Keratinocyte (primary cell): ENCODE measurements at regions not wholly inside any gene's neighbourhood (a gene's known extent, or its start where the extent isn't known, plus 50 kb on each side); places are given as distances from the start of the nearest gene placed in this dataset.

ENCODE experiments used
- DNase-seq: peaks from one replicate; pipeline ENCODE4 v3.0.0-alpha.2; 2011; ENCODE audit warnings: low read depth, missing footprints, low spot score
- FAIRE-seq: peaks from 2 replicates; lab custom pipeline; 2011; peaks lifted over from hg19 to GRCh38; lab: Jason Lieb, UNC
- H2AFZ ChIP-seq: 2 replicates; pipeline ENCODE4 v1.6.0; 2012; ENCODE audit warnings: low read length, control low read depth, inconsistent platforms; ENCODE audit not compliant: control insufficient read depth
- H3K27ac ChIP-seq: 2 replicates; pipeline ENCODE4 v1.5.1; 2011; ENCODE audit warnings: low read length; ENCODE audit not compliant: control insufficient read depth, insufficient read depth
- H3K27me3 ChIP-seq: 3 replicates; pipeline ENCODE4 v1.6.0; 2011; ENCODE audit warnings: low read length; ENCODE audit not compliant: control insufficient read depth, insufficient read depth; ENCODE audit errors: extremely low read depth
- H3K36me3 ChIP-seq, 2 experiments: 2 replicates in 1 of 2; 3 replicates in 1 of 2; pipeline ENCODE4 v1.5.1; 2011; ENCODE audit warnings: low read length in 2 of 2, mild to moderate bottlenecking in 1 of 2; ENCODE audit not compliant: control insufficient read depth in 2 of 2, insufficient read depth in 2 of 2; ENCODE audit errors: extremely low read depth in 1 of 2
- H3K4me1 ChIP-seq: 3 replicates; pipeline ENCODE4 v1.5.1; 2011; ENCODE audit warnings: low read length; ENCODE audit not compliant: control insufficient read depth, insufficient read depth; ENCODE audit errors: extremely low read depth
- H3K4me2 ChIP-seq: 3 replicates; pipeline ENCODE4 v1.6.0; 2011; ENCODE audit warnings: low read depth, low read length; ENCODE audit not compliant: control insufficient read depth, insufficient read depth; ENCODE audit errors: extremely low read depth
- H3K4me3 ChIP-seq, 3 experiments: fragments of 200-600 bp in 1 of 3; sonication (generic) in 1 of 3; 2 replicates in 2 of 3; 3 replicates in 1 of 3; pipeline ENCODE4 v1.5.1; 2011 to 2016; ENCODE audit warnings: low read length in 3 of 3, mild to moderate bottlenecking in 3 of 3, control low read depth in 2 of 3, inconsistent platforms in 1 of 3, low read depth in 1 of 3, mixed read lengths in 1 of 3, mixed run types in 1 of 3, moderate library complexity in 1 of 3; ENCODE audit not compliant: control insufficient read depth in 2 of 3, insufficient read depth in 2 of 3; ENCODE audit errors: extremely low read depth in 1 of 3
- H3K79me2 ChIP-seq: 2 replicates; pipeline ENCODE4 v1.6.0; 2012; ENCODE audit warnings: low read length; ENCODE audit not compliant: control insufficient read depth, insufficient read depth
- H3K9ac ChIP-seq: 3 replicates; pipeline ENCODE4 v1.6.0; 2011; ENCODE audit warnings: low read length; ENCODE audit not compliant: control insufficient read depth, insufficient read depth; ENCODE audit errors: extremely low read depth
- H3K9me1 ChIP-seq: 3 replicates; pipeline ENCODE4 v1.6.0; 2011; ENCODE audit warnings: low read length; ENCODE audit not compliant: control insufficient read depth, insufficient read depth; ENCODE audit errors: extremely low read depth
- H3K9me3 ChIP-seq: 2 replicates; pipeline ENCODE4 v1.5.1; 2012; ENCODE audit warnings: low read depth, low read length; ENCODE audit not compliant: control insufficient read depth
- H4K20me1 ChIP-seq: 3 replicates; pipeline ENCODE4 v1.6.0; 2011; ENCODE audit warnings: low read length; ENCODE audit not compliant: control insufficient read depth, insufficient read depth; ENCODE audit errors: extremely low read depth
- CTCF ChIP-seq, 3 experiments: IDR thresholded peaks in 1 of 3; conservative IDR thresholded peaks in 1 of 3; optimal IDR thresholded peaks in 1 of 3; 2 replicates in 2 of 3; 3 replicates in 1 of 3; pipeline versions ENCODE3 to v1.5.1; 2011; ENCODE audit warnings: low read length in 3 of 3, mild to moderate bottlenecking in 3 of 3, moderate library complexity in 2 of 3, control low read depth in 1 of 3, inconsistent platforms in 1 of 3; ENCODE audit not compliant: insufficient read depth in 2 of 3; ENCODE audit errors: extremely low read depth in 1 of 3
- EZH2 ChIP-seq: IDR thresholded peaks from one replicate; pipeline ENCODE4 v1.6.1; 2012; ENCODE audit warnings: inconsistent platforms, mild to moderate bottlenecking, low read length, moderate library complexity
- dilution Hi-C: fragments of 300-500 bp; cut with MboI; formaldehyde crosslinking; loops from one replicate; pipeline ENCODE4 v1.7.0; 2020; ENCODE audit warnings: low sequenced_read_pairs; ENCODE audit not compliant: extremely low pct_ligation_motif_present

GRCh38 chr10:78249690-78250089, 216.0 kb downstream of the RPS24 start:
- Histone ChIP-seq H3K4me3 (no peak overlapping the region), H3K9me3 (no peaks in the 10 kb centered on the region), H3K4me1 (no peaks in the 10 kb centered on the region), H3K27ac (no peak overlapping the region), H3K27me3 (no peaks in the 10 kb centered on the region), H4K20me1 (no peaks in the 10 kb centered on the region), H3K4me2 (no peak overlapping the region), H3K79me2 (no peaks in the 10 kb centered on the region), H2AFZ (no peak overlapping the region), H3K36me3 (no peaks in the 10 kb centered on the region), H3K9ac (no peak overlapping the region), H3K9me1 (no peaks in the 10 kb centered on the region)
- DNase-seq, result no peak
- FAIRE-seq, result no peak
- dilution Hi-C loops, result no loop called here
- no peak for TF ChIP-seq CTCF (optimal IDR thresholded peaks at IDR 0.05 in 1 of 3, IDR thresholded peaks at IDR 0.05 in 1 of 3, conservative IDR thresholded peaks at IDR 0.05 in 1 of 3; ENCODE audit: extremely low read depth in 1 of 3, insufficient read depth in 2 of 3, low read length in 3 of 3)
- TF ChIP-seq EZH2, result no peak

GRCh38 chr10:78250313-78251015, 216.8 kb downstream of the RPS24 start:
- Histone ChIP-seq H3K36me3 (no peaks in the 10 kb centered on the region), H3K9ac (no peak overlapping the region), H3K79me2 (no peaks in the 10 kb centered on the region), H4K20me1 (no peaks in the 10 kb centered on the region), H3K9me3 (no peaks in the 10 kb centered on the region), H3K27me3 (no peaks in the 10 kb centered on the region), H3K4me3 (no peak overlapping the region), H2AFZ (no peak overlapping the region), H3K4me1 (no peaks in the 10 kb centered on the region), H3K27ac (no peak overlapping the region), H3K9me1 (no peaks in the 10 kb centered on the region), H3K4me2 (no peak overlapping the region)
- TF ChIP-seq EZH2 (no peak), CTCF (optimal IDR thresholded peaks at IDR 0.05 in 1 of 3, IDR thresholded peaks at IDR 0.05 in 1 of 3, conservative IDR thresholded peaks at IDR 0.05 in 1 of 3; ENCODE audit: extremely low read depth in 1 of 3, insufficient read depth in 2 of 3, low read length in 3 of 3) (no peak)
- dilution Hi-C loops, result no loop called here
- DNase-seq (no peak), FAIRE-seq (no peak)
